CD4-positive, CD25-positive, alpha-beta regulatory T cell (primary cell): ENCODE measurements at regions not wholly inside any gene's neighbourhood (a gene's known extent, or its start where the extent isn't known, plus 50 kb on each side); places are given as distances from the start of the nearest gene placed in this dataset.

Experiments used
- ATAC-seq, 2 donors: fragments of 150-1000 bp; cut with Tn5 transposase; one replicate each; pipeline ENCODE4 v1.10.0; 2021; ENCODE audit warnings: low read depth in 2 of 2, moderate number of reproducible peaks in 2 of 2, moderate library complexity in 1 of 2
- DNase-seq, 3 donors: peaks; one replicate each; pipeline versions ENCODE4 v3.0.0 to v3.0.0-alpha.2; 2012 to 2022; ENCODE audit warnings: mixed read lengths in 1 of 3
- H3K27ac ChIP-seq: one replicate; pipeline ENCODE4 v1.7.0; 2013; ENCODE audit warnings: mild to moderate bottlenecking, low read length; ENCODE audit not compliant: insufficient read depth, poor library complexity, severe bottlenecking
- H3K27me3 ChIP-seq: one replicate; pipeline ENCODE4 v1.7.0; 2013; ENCODE audit warnings: low read length; ENCODE audit not compliant: control insufficient read depth, insufficient read depth
- H3K36me3 ChIP-seq: one replicate; pipeline ENCODE4 v1.7.0; 2013; ENCODE audit warnings: mild to moderate bottlenecking, low read length, moderate library complexity; ENCODE audit not compliant: control insufficient read depth, insufficient read depth
- H3K4me1 ChIP-seq: 2 replicates; pipeline ENCODE4 v1.7.0; 2013; ENCODE audit warnings: mild to moderate bottlenecking, low read length; ENCODE audit not compliant: insufficient read depth, control insufficient read depth, poor library complexity, severe bottlenecking
- H3K4me3 ChIP-seq: one replicate; pipeline ENCODE4 v1.7.0; 2013; ENCODE audit warnings: low read depth, mild to moderate bottlenecking, low read length, moderate library complexity
- H3K9me3 ChIP-seq, 2 experiments: 1 replicate in 1 of 2; 2 replicates in 1 of 2; pipeline ENCODE4 v1.7.0; 2013; ENCODE audit warnings: low read length in 2 of 2, mild to moderate bottlenecking in 1 of 2, moderate library complexity in 1 of 2; ENCODE audit not compliant: control insufficient read depth in 2 of 2
- H3K27ac Mint-ChIP-seq, 3 donors: one replicate each; pipeline ENCODE4 v1.8.0; 2020 to 2022; ENCODE audit warnings: mild to moderate bottlenecking in 3 of 3, mixed read lengths in 3 of 3, moderate library complexity in 2 of 3
- H3K27me3 Mint-ChIP-seq: one replicate; pipeline ENCODE4 v1.8.0; 2022; ENCODE audit warnings: mild to moderate bottlenecking, mixed read lengths
- H3K36me3 Mint-ChIP-seq: one replicate; pipeline ENCODE4 v1.8.0; 2020; ENCODE audit warnings: mixed read lengths
- H3K4me1 Mint-ChIP-seq, 4 donors: one replicate each; pipeline ENCODE4 v1.8.0; 2020 to 2022; ENCODE audit warnings: mixed read lengths in 4 of 4, mild to moderate bottlenecking in 1 of 4
- H3K4me3 Mint-ChIP-seq, 4 donors: one replicate each; pipeline ENCODE4 v1.8.0; 2020 to 2022; ENCODE audit warnings: mild to moderate bottlenecking in 4 of 4, mixed read lengths in 4 of 4, moderate library complexity in 3 of 4
- H3K9me3 Mint-ChIP-seq, 7 donors: one replicate each; pipeline ENCODE4 v1.8.0; 2020 to 2022; ENCODE audit warnings: mixed read lengths in 7 of 7, mild to moderate bottlenecking in 3 of 7, moderate library complexity in 2 of 7

- Histone ChIP-seq H3K9me3 (no peaks in the 10 kb centered on the region), H3K27me3 (no peaks in the 10 kb centered on the region), H3K27ac (no peak overlapping the region), H3K4me1 (no peaks in the 10 kb centered on the region), H3K36me3 (no peaks in the 10 kb centered on the region), H3K4me3 (no peak overlapping the region)
- DNase-seq = no peak
- no peak overlapping the region for H3K27ac Mint-ChIP-seq
- ATAC-seq = no peak
- H3K4me3 Mint-ChIP-seq = no peak overlapping the region
- H3K27me3 Mint-ChIP-seq = peaks cover 8% of the 10 kb centered on the region
- H3K9me3 Mint-ChIP-seq = no peaks in the 10 kb centered on the region
- no peaks in the 10 kb centered on the region for H3K36me3 Mint-ChIP-seq
- no peaks in the 10 kb centered on the region for H3K4me1 Mint-ChIP-seq
Observed at GRCh38 chr15:56868170-56868569, 50.3 kb upstream of the TCF12 start.

GRCh38 chr15:56866803-56867202 is 51.6 kb upstream of the TCF12 start:
- Mint-ChIP-seq H3K9me3 (peaks cover 0 to 2% (median 0%) of the 10 kb centered on the region in 7 donors), H3K4me3 (no peak overlapping the region), H3K27me3 (peaks cover 8% of the 10 kb centered on the region), H3K36me3 (no peaks in the 10 kb centered on the region), H3K27ac (no peak overlapping the region), H3K4me1 (no peaks in the 10 kb centered on the region)
- no peak for DNase-seq
- H3K27me3 ChIP-seq = no peaks in the 10 kb centered on the region
- ATAC-seq = no peak
- H3K9me3 ChIP-seq = no peaks in the 10 kb centered on the region
- no peaks in the 10 kb centered on the region for H3K4me1 ChIP-seq
- no peak overlapping the region for H3K4me3 ChIP-seq
- H3K36me3 ChIP-seq = no peaks in the 10 kb centered on the region
- no peak overlapping the region for H3K27ac ChIP-seq

DNA sequence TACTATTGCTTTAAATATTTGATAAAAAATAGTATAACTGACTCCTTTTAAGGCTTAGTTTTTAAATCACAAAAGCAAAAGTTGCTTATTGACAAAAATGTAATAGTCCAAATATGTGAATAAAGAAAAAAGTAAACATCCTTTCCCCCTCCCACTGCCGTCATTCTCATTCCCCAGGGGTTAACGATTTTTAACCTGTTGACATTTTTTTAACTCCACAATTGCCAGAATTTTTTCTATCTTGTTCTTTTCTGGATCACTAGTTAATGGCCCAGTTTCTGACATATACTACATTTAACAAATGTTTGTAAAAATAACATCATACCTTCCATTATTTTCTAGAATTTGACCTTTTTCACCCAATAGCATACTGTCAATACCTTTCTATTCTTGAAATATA is 60.6 kb upstream of the TCF12 start:
- H3K4me3 Mint-ChIP-seq = no peak overlapping the region

GRCh38 chr15:56856934-56857333 is 61.5 kb upstream of the TCF12 start:
- Mint-ChIP-seq H3K27ac (no peak overlapping the region), H3K27me3 (no peaks in the 10 kb centered on the region), H3K36me3 (no peaks in the 10 kb centered on the region), H3K4me3 (no peak overlapping the region), H3K4me1 (peaks cover 0 to 2% (median 0%) of the 10 kb centered on the region in 4 donors), H3K9me3 (peaks cover 0 to 7% (median 0%) of the 10 kb centered on the region in 7 donors)
- no peaks in the 10 kb centered on the region for H3K4me1 ChIP-seq
- H3K27me3 ChIP-seq = no peaks in the 10 kb centered on the region
- DNase-seq (no peak), ATAC-seq (no peak)
- H3K27ac ChIP-seq = no peak overlapping the region
- no peaks in the 10 kb centered on the region for H3K36me3 ChIP-seq
- no peak overlapping the region for H3K4me3 ChIP-seq
- H3K9me3 ChIP-seq = no peaks in the 10 kb centered on the region

More for the DNA sequence above, 60.6 kb upstream of the TCF12 start:
- H3K27ac Mint-ChIP-seq = no peak overlapping the region
- peaks cover 0 to 3% (median 0%) of the 10 kb centered on the region in 7 donors for H3K9me3 Mint-ChIP-seq
- H3K27me3 ChIP-seq = no peaks in the 10 kb centered on the region
- peaks cover 0 to 2% (median 0%) of the 10 kb centered on the region in 4 donors for H3K4me1 Mint-ChIP-seq
- H3K4me1 ChIP-seq = no peaks in the 10 kb centered on the region
- H3K27me3 Mint-ChIP-seq = no peaks in the 10 kb centered on the region
- no peak overlapping the region for H3K27ac ChIP-seq
- DNase-seq = no peak
- no peaks in the 10 kb centered on the region for H3K9me3 ChIP-seq
- H3K4me3 ChIP-seq = no peak overlapping the region
- no peak for ATAC-seq
- no peaks in the 10 kb centered on the region for H3K36me3 ChIP-seq
- no peaks in the 10 kb centered on the region for H3K36me3 Mint-ChIP-seq

DNA sequence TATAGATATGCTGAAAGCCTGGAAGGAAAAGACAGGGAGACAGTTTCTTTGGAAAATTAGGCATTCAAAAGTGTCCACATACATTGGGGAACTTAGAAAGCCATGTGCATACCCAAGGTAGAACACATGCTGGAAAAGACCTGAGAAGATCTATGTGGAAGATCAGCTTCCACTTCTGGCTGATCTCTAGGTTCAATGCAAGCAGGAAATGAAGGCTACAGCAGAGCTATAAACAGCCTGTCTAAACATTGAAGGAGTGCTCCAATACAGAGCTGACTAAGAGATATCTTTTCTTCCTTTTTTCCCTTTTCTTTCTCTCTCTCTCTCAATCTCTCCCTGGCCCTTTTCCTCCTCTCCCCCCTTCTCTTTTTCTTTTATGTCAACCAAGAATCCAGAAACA is 73.6 kb upstream of the TCF12 start:
- Mint-ChIP-seq H3K27ac (no peak overlapping the region), H3K36me3 (peaks cover 10% of the 10 kb centered on the region)
- peaks cover 2% of the 10 kb centered on the region for H3K27me3 ChIP-seq

DNA sequence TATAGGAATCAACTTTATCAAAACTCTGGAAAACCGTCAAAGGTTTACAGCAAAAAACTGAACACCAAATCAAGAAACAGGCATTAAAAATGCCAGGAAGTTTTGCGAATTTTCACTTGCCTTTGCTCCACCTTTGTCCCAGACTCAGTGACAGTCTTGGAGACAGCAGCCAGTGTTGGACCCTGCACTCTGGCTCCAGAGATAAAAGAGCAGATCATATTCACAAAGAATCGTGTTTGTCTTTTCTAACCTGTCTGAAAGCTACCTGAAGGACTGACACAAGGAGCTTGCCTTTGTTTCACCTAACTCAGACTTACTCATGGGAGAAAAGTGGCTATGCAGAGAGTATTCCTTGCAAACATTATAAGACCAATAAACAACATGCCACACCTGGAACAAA is 74.0 kb upstream of the TCF12 start:
- no peak overlapping the region for H3K27ac Mint-ChIP-seq
- no peaks in the 10 kb centered on the region for H3K9me3 ChIP-seq
- no peak for ATAC-seq
- no peaks in the 10 kb centered on the region for H3K4me1 Mint-ChIP-seq
- peaks cover 14% of the 10 kb centered on the region for H3K27me3 Mint-ChIP-seq
- no peak overlapping the region for H3K27ac ChIP-seq
- H3K4me3 Mint-ChIP-seq = no peak overlapping the region
- no peak overlapping the region for H3K4me3 ChIP-seq
- no peaks in the 10 kb centered on the region for H3K36me3 ChIP-seq
- H3K9me3 Mint-ChIP-seq = no peaks in the 10 kb centered on the region
- peaks cover 10% of the 10 kb centered on the region for H3K36me3 Mint-ChIP-seq
- DNase-seq = no peak
- no peaks in the 10 kb centered on the region for H3K4me1 ChIP-seq
- H3K27me3 ChIP-seq = peaks cover 2% of the 10 kb centered on the region

More for the DNA sequence above, 73.6 kb upstream of the TCF12 start:
- Mint-ChIP-seq H3K4me3 (no peak overlapping the region), H3K9me3 (no peaks in the 10 kb centered on the region), H3K4me1 (no peaks in the 10 kb centered on the region), H3K27me3 (peaks cover 16% of the 10 kb centered on the region)
- H3K36me3 ChIP-seq = no peaks in the 10 kb centered on the region
- H3K4me1 ChIP-seq = no peaks in the 10 kb centered on the region
- DNase-seq (no peak), ATAC-seq (no peak)
- H3K4me3 ChIP-seq = no peak overlapping the region
- H3K9me3 ChIP-seq = no peaks in the 10 kb centered on the region
- no peak overlapping the region for H3K27ac ChIP-seq

DNA sequence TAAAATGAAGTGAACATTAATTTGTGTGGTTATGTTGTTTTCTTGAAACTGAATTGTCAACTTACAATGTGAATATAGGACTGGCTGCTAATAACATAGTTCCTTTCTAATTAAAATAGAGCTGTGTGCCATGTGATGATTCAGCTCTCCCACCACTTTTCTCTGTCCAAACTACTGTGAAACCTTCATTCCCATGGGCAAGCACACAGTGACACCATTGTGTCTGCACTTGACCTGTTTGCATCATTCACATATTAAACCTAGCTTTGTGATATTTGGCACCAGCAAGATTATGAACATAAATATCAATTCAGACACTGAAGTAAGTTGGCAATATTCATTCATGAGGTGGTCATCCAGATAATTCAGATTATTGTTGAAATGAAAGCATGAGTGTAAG is 78.8 kb upstream of the TCF12 start:
- H3K4me3 Mint-ChIP-seq = no peak overlapping the region
- no peaks in the 10 kb centered on the region for H3K9me3 ChIP-seq

DNA sequence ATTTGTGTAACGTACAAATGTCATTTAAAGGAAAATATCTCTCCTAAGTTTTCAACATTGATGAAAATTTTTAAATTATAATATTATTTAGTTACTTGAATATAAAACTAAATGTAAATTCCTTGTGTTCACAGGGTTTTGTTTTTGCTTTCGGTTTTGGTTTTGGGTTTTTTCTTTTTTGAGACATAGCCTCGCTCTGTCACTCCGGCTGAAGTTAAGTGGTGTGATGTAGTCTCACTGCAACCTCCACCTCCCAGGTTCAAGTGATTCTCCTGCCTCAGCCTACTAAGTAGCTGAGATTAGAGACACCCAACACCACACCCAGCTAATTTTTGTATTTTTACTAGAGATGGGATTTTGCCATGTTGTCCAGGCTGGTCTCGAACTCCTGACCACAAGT is 79.3 kb upstream of the TCF12 start:
- Histone ChIP-seq H3K27ac (no peak overlapping the region), H3K4me3 (no peak overlapping the region), H3K4me1 (no peaks in the 10 kb centered on the region), H3K36me3 (no peaks in the 10 kb centered on the region), H3K27me3 (peaks cover 2% of the 10 kb centered on the region), H3K9me3 (no peaks in the 10 kb centered on the region)
- Mint-ChIP-seq H3K9me3 (peaks cover 0 to 2% (median 0%) of the 10 kb centered on the region in 7 donors), H3K4me1 (peaks cover 0 to 3% (median 0%) of the 10 kb centered on the region in 4 donors), H3K36me3 (peaks cover 5% of the 10 kb centered on the region), H3K27me3 (peaks cover 5% of the 10 kb centered on the region), H3K27ac (no peak overlapping the region), H3K4me3 (no peak overlapping the region)
- no peak for ATAC-seq
- peak in 1 of 3 donors; percentile 35 for DNase-seq

More for the DNA sequence above, 78.8 kb upstream of the TCF12 start:
- H3K36me3 ChIP-seq = no peaks in the 10 kb centered on the region
- peaks cover 10% of the 10 kb centered on the region for H3K27me3 Mint-ChIP-seq
- H3K4me3 ChIP-seq = no peak overlapping the region
- H3K4me1 Mint-ChIP-seq = peaks cover 0 to 3% (median 0%) of the 10 kb centered on the region in 4 donors
- no peak for ATAC-seq
- H3K9me3 Mint-ChIP-seq = peaks cover 0 to 2% (median 0%) of the 10 kb centered on the region in 7 donors
- H3K4me1 ChIP-seq = no peaks in the 10 kb centered on the region
- no peak overlapping the region for H3K27ac ChIP-seq
- H3K36me3 Mint-ChIP-seq = peaks cover 5% of the 10 kb centered on the region
- peaks cover 2% of the 10 kb centered on the region for H3K27me3 ChIP-seq
- DNase-seq = no peak
- H3K27ac Mint-ChIP-seq = no peak overlapping the region
